Natural killer cell (primary cell): ENCODE measurements at regions not wholly inside any gene's neighbourhood (a gene's known extent, or its start where the extent isn't known, plus 50 kb on each side); places are given as distances from the start of the nearest gene placed in this dataset.

Source experiments
- ATAC-seq, 3 donors: fragments of 150-1000 bp in 2 of 3; fragments of 200-7000 bp in 1 of 3; cut with Tn5 transposase; 1 replicate in 1 of 3; 2 replicates in 2 of 3; pipeline ENCODE4 v1.10.0; 2021; ENCODE audit warnings: mild to moderate bottlenecking in 2 of 3, moderate library complexity in 2 of 3
- DNase-seq, 2 donors: peaks; one replicate each; pipeline versions ENCODE4 v3.0.0 to v3.0.0-alpha.2; 2013 to 2021; ENCODE audit warnings: mixed read lengths in 1 of 2
- H3K27ac ChIP-seq: one replicate; pipeline ENCODE4 v1.5.1; 2013; ENCODE audit warnings: mild to moderate bottlenecking, low read length
- H3K27me3 ChIP-seq: one replicate; pipeline ENCODE4 v1.6.1; 2013; ENCODE audit warnings: low read length; ENCODE audit not compliant: control insufficient read depth, insufficient read depth
- H3K36me3 ChIP-seq: one replicate; pipeline ENCODE4 v1.6.1; 2013; ENCODE audit warnings: low read length; ENCODE audit not compliant: control insufficient read depth, insufficient read depth
- H3K4me1 ChIP-seq: one replicate; pipeline ENCODE4 v1.6.1; 2013; ENCODE audit warnings: low read length; ENCODE audit not compliant: control insufficient read depth, insufficient read depth
- H3K4me3 ChIP-seq: one replicate; pipeline ENCODE4 v1.5.1; 2013; ENCODE audit warnings: low read length
- H3K9me3 ChIP-seq: one replicate; pipeline ENCODE4 v1.6.1; 2013; ENCODE audit warnings: low read length; ENCODE audit not compliant: control insufficient read depth, insufficient read depth
- H3K27ac Mint-ChIP-seq, 2 donors: one replicate each; pipeline ENCODE4 v1.8.0; 2022; ENCODE audit warnings: mild to moderate bottlenecking in 2 of 2, mixed read lengths in 2 of 2, moderate library complexity in 1 of 2
- H3K27me3 Mint-ChIP-seq, 2 donors: one replicate each; pipeline ENCODE4 v1.8.0; 2022; ENCODE audit warnings: low read depth in 2 of 2, mixed read lengths in 2 of 2
- H3K36me3 Mint-ChIP-seq: one replicate; pipeline ENCODE4 v1.8.0; 2022; ENCODE audit warnings: mixed read lengths
- H3K4me1 Mint-ChIP-seq, 2 donors: one replicate each; pipeline ENCODE4 v1.8.0; 2022; ENCODE audit warnings: mixed read lengths in 2 of 2
- H3K4me3 Mint-ChIP-seq: one replicate; pipeline ENCODE4 v1.8.0; 2022; ENCODE audit warnings: mild to moderate bottlenecking, moderate library complexity, mixed read lengths
- H3K9me3 Mint-ChIP-seq, 2 donors: one replicate each; pipeline ENCODE4 v1.8.0; 2022; ENCODE audit warnings: mixed read lengths in 2 of 2
- CTCF ChIP-seq: fragments of 200-600 bp; IDR thresholded peaks from one replicate; pipeline ENCODE4 v1.8.0; 2022; ENCODE audit warnings: antibody characterized with exemption
- WGBS: methylation state at CpG from one replicate; pipeline ENCODE4 v1.1.7; 2013; ENCODE audit warnings: missing lambda C conversion rate; ENCODE audit not compliant: insufficient coverage; 5-methylcytosine and 5-hydroxymethylcytosine counted together
- intact Hi-C: fragments of 100-400 bp; cut with micrococcal nuclease; formaldehyde crosslinking; loops from one replicate; pipeline ENCODE4 v1.14.2; 2022

- DNase-seq (no peak), ATAC-seq (no peak)
- Histone ChIP-seq H3K36me3 (no peaks in the 10 kb centered on the region), H3K27ac (no peak overlapping the region), H3K27me3 (no peaks in the 10 kb centered on the region), H3K4me3 (no peak overlapping the region), H3K4me1 (no peaks in the 10 kb centered on the region), H3K9me3 (no peaks in the 10 kb centered on the region)
- H3K9me3 Mint-ChIP-seq, result peaks cover 8 to 10% of the 10 kb centered on the region in 2 donors
- no peak for TF ChIP-seq CTCF
- intact Hi-C loops, result no loop called here
- H3K4me3 Mint-ChIP-seq, result no peak overlapping the region
- H3K36me3 Mint-ChIP-seq, result no peaks in the 10 kb centered on the region
- H3K27me3 Mint-ChIP-seq, result no peaks in the 10 kb centered on the region
- no peaks in the 10 kb centered on the region for H3K4me1 Mint-ChIP-seq
- no peak overlapping the region for H3K27ac Mint-ChIP-seq
- 92% methylated on average over 2 of the region's 2 CpGs for WGBS
Observed at GRCh38 chr3:34533451-34533850, 735.0 kb downstream of the PDCD6IP start.

- TF ChIP-seq CTCF, result no peak
- H3K4me3 ChIP-seq, result no peak overlapping the region
- H3K27ac ChIP-seq, result no peak overlapping the region
- intact Hi-C loops, result no loop called here
- no peaks in the 10 kb centered on the region for H3K36me3 ChIP-seq
- Mint-ChIP-seq H3K36me3 (no peaks in the 10 kb centered on the region), H3K4me3 (no peak overlapping the region), H3K9me3 (peaks cover 7 to 9% of the 10 kb centered on the region in 2 donors), H3K4me1 (no peaks in the 10 kb centered on the region), H3K27ac (no peak overlapping the region), H3K27me3 (no peaks in the 10 kb centered on the region)
- no peaks in the 10 kb centered on the region for H3K4me1 ChIP-seq
- no peaks in the 10 kb centered on the region for H3K27me3 ChIP-seq
- 77% methylated on average over 1 of the region's 1 CpG for WGBS
- ATAC-seq (no peak), DNase-seq (no peak)
- no peaks in the 10 kb centered on the region for H3K9me3 ChIP-seq
Observed at GRCh38 chr3:34534013-34534412, 735.6 kb downstream of the PDCD6IP start.

- WGBS, result 83% methylated on average over 4 of the region's 4 CpGs
- intact Hi-C loops, result no loop called here
Observed at GRCh38 chr3:34544136-34544535, 745.7 kb downstream of the PDCD6IP start.

More at GRCh38 chr3:34544136-34544535, 745.7 kb downstream of the PDCD6IP start:
- ATAC-seq, result no peak
- no peaks in the 10 kb centered on the region for H3K27me3 Mint-ChIP-seq
- H3K27ac Mint-ChIP-seq, result no peak overlapping the region
- Histone ChIP-seq H3K9me3 (no peaks in the 10 kb centered on the region), H3K27ac (no peak overlapping the region), H3K4me3 (no peak overlapping the region), H3K27me3 (no peaks in the 10 kb centered on the region), H3K36me3 (no peaks in the 10 kb centered on the region), H3K4me1 (no peaks in the 10 kb centered on the region)
- no peak for DNase-seq
- TF ChIP-seq CTCF, result no peak
- H3K9me3 Mint-ChIP-seq, result peaks cover 3 to 5% of the 10 kb centered on the region in 2 donors
- no peaks in the 10 kb centered on the region for H3K4me1 Mint-ChIP-seq
- H3K4me3 Mint-ChIP-seq, result no peak overlapping the region
- no peaks in the 10 kb centered on the region for H3K36me3 Mint-ChIP-seq
